MM.1S (cell line): ENCODE measurements at regions not wholly inside any gene's neighbourhood (a gene's known extent, or its start where the extent isn't known, plus 50 kb on each side); places are given as distances from the start of the nearest gene placed in this dataset.

ENCODE experiments used
- DNase-seq: peaks from one replicate; pipeline ENCODE4 v3.0.0-alpha.2; 2015
- H2AFZ ChIP-seq: fragments of 300-600 bp; sonication (generic); 2 replicates; pipeline ENCODE4 v1.6.0; 2016; ENCODE audit warnings: antibody characterized with exemption, low read length
- H3F3A ChIP-seq: fragments of 300-600 bp; sonication (generic); 2 replicates; pipeline ENCODE4 v1.6.1; 2016; ENCODE audit warnings: mild to moderate bottlenecking, antibody characterized with exemption, low read length, moderate library complexity, mixed read lengths; ENCODE audit not compliant: insufficient read depth
- H3K27ac ChIP-seq: fragments of 300-600 bp; sonication (generic); 2 replicates; pipeline ENCODE4 v1.5.1; 2016; ENCODE audit warnings: mild to moderate bottlenecking, low read length
- H3K27me3 ChIP-seq: fragments of 300-600 bp; sonication (generic); replicated peaks from 2 replicates; pipeline ENCODE4 v1.6.0; 2016; ENCODE audit warnings: low read length; ENCODE audit not compliant: insufficient read depth
- H3K36me3 ChIP-seq: fragments of 300-600 bp; sonication (generic); replicated peaks from 2 replicates; pipeline ENCODE4 v1.6.1; 2016; ENCODE audit warnings: mild to moderate bottlenecking, low read length, mixed read lengths; ENCODE audit not compliant: insufficient read depth
- H3K4me1 ChIP-seq: fragments of 300-600 bp; sonication (generic); 2 replicates; pipeline ENCODE4 v1.6.1; 2016; ENCODE audit warnings: low read length, mixed read lengths
- H3K4me2 ChIP-seq: fragments of 300-600 bp; sonication (generic); 2 replicates; pipeline ENCODE4 v1.6.0; 2016; ENCODE audit warnings: low read depth, low read length
- H3K4me3 ChIP-seq: fragments of 300-600 bp; sonication (generic); 2 replicates; pipeline ENCODE4 v1.5.1; 2016; ENCODE audit warnings: low read length, mixed read lengths
- H3K79me2 ChIP-seq: fragments of 300-600 bp; sonication (generic); 2 replicates; pipeline ENCODE4 v1.6.1; 2016; ENCODE audit warnings: mixed run types, low read length, mixed read lengths
- H3K9ac ChIP-seq: fragments of 300-600 bp; sonication (generic); 2 replicates; pipeline ENCODE4 v1.6.1; 2016; ENCODE audit warnings: low read length, mixed read lengths
- H3K9me2 ChIP-seq: fragments of 300-600 bp; sonication (generic); replicated peaks from 2 replicates; pipeline ENCODE4 v1.6.1; 2016; ENCODE audit warnings: mild to moderate bottlenecking, low read length, mixed read lengths; ENCODE audit not compliant: insufficient read depth
- H3K9me3 ChIP-seq: fragments of 300-600 bp; sonication (generic); replicated peaks from 2 replicates; pipeline ENCODE4 v1.6.1; 2016; ENCODE audit warnings: mild to moderate bottlenecking, low read length, mixed read lengths; ENCODE audit not compliant: insufficient read depth
- H4K20me1 ChIP-seq: fragments of 300-600 bp; sonication (generic); 2 replicates; pipeline ENCODE4 v1.6.1; 2016; ENCODE audit warnings: mild to moderate bottlenecking, low read length, moderate library complexity, mixed read lengths; ENCODE audit not compliant: insufficient read depth
- EZH2 ChIP-seq: fragments of 300-600 bp; sonication (generic); optimal IDR thresholded peaks from 2 replicates; pipeline ENCODE3; 2017; ENCODE audit warnings: low read depth, mild to moderate bottlenecking, antibody characterized with exemption, low read length, mixed read lengths
- EZH2phosphoT487 ChIP-seq: fragments of 300-600 bp; sonication (generic); IDR thresholded peaks from 2 replicates; pipeline ENCODE4 v1.6.1; 2018; ENCODE audit warnings: antibody characterized with exemption, low read length
- TF ChIP-seq, protein P1 (sequence below): fragments of 300-600 bp; sonication (generic); IDR thresholded peaks from 2 replicates; pipeline ENCODE4 v1.5.1; 2016; ENCODE audit warnings: antibody characterized with exemption, low read length, mixed read lengths

DNA sequence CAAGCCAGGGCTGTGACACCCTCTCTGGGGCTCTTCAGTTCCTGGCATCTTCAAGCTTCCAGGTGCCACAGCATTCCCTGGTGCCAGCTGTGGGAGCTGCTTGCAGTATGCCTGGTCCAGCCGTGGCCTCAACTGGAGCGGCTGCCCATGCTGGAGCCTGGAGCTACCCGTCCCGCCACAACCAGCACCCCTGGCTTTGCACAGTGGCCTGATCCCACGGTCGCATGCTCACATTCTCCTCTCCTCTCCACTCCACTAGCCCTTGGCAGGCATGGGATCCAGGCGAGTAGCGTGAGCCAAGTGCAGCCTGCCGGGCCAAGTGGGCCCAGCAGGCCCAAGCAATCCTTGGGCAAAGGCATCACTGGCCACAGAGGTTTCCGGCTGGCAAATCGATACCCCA lies 81.7 kb downstream of the PPP4R3C start:
- Histone ChIP-seq H3K4me2 (no peak overlapping the region), H3K27me3 (no peaks in the 10 kb centered on the region), H3K9me2 (no peaks in the 10 kb centered on the region), H3K9me3 (no peaks in the 10 kb centered on the region), H3K27ac (no peak overlapping the region), H2AFZ (no peak overlapping the region), H3K36me3 (no peaks in the 10 kb centered on the region), H3K4me1 (no peaks in the 10 kb centered on the region), H3K4me3 (no peak overlapping the region), H3F3A (no peaks in the 10 kb centered on the region), H3K9ac (no peak overlapping the region), H3K79me2 (no peaks in the 10 kb centered on the region), H4K20me1 (no peaks in the 10 kb centered on the region)
- no peak for DNase-seq
- TF ChIP-seq EZH2phosphoT487 = no peak
- TF ChIP-seq EZH2 = no peak
- TF ChIP-seq, protein P1, sequence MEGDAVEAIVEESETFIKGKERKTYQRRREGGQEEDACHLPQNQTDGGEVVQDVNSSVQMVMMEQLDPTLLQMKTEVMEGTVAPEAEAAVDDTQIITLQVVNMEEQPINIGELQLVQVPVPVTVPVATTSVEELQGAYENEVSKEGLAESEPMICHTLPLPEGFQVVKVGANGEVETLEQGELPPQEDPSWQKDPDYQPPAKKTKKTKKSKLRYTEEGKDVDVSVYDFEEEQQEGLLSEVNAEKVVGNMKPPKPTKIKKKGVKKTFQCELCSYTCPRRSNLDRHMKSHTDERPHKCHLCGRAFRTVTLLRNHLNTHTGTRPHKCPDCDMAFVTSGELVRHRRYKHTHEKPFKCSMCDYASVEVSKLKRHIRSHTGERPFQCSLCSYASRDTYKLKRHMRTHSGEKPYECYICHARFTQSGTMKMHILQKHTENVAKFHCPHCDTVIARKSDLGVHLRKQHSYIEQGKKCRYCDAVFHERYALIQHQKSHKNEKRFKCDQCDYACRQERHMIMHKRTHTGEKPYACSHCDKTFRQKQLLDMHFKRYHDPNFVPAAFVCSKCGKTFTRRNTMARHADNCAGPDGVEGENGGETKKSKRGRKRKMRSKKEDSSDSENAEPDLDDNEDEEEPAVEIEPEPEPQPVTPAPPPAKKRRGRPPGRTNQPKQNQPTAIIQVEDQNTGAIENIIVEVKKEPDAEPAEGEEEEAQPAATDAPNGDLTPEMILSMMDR = no peak

DNA sequence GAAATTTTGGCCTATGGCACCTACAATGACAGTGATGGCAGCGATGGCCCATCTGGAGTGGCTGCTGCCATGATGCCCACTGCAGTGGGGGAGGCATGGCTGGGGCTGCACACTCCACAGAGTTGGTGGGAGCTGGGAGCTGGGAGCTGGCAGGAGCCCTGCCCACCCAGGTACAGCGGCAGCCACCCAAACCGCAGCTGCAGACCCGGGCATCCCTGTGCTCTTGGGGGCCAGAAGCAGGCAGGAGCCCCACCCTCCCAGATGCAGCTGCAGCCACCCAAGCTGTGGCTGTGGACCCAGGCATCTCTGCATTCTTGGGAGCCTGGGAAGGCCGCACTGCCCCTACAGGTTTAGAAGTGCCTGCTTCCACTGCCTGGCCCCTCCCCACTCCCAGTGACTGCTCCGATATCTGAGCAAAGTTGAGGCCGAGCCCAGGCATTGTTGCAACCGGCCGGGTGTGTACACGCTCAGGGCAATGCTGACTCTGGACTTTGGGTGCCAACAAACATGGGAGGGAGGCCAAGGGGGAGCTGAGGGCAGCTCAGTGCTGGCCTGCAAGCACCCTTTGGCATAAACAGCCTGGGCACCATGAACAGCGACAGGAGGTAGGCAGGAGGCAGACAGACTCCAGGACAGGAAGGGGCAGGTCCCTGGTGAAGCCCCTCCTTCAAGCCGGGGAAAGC lies 82.8 kb downstream of the PPP4R3C start:
- no peaks in the 10 kb centered on the region for H3K9me3 ChIP-seq
- no peaks in the 10 kb centered on the region for H4K20me1 ChIP-seq
- no peaks in the 10 kb centered on the region for H3K27me3 ChIP-seq
- H3K9me2 ChIP-seq = no peaks in the 10 kb centered on the region
- TF ChIP-seq EZH2 = no peak
- TF ChIP-seq, protein P1 = no peak
- no peak for TF ChIP-seq EZH2phosphoT487
- H3K36me3 ChIP-seq = no peaks in the 10 kb centered on the region
- H3K9ac ChIP-seq = no peak overlapping the region
- H3K27ac ChIP-seq = no peak overlapping the region
- H3K4me1 ChIP-seq = no peaks in the 10 kb centered on the region
- no peaks in the 10 kb centered on the region for H3K79me2 ChIP-seq
- no peak for DNase-seq
- no peak overlapping the region for H2AFZ ChIP-seq
- H3F3A ChIP-seq = no peaks in the 10 kb centered on the region
- no peak overlapping the region for H3K4me2 ChIP-seq
- no peak overlapping the region for H3K4me3 ChIP-seq

DNA sequence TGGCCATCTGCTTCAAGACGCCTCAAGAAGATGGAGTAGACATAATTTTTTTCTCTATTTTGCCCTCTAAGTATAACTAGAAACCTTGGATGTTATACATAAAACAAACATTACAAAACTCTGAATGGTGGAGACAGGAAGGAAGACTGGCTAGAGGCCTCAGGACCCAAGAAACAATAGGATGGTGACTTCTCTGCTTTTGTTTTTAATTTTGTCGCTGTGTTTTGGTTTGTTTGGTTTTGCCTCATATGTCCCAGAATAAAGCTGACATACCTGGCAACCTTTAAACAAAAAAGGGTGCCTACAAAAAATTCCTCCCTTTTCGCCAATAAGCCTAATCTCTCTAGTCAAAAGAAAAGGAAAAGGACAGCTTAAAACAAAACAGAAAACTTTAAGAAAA lies 109.1 kb downstream of the PPP4R3C start:
- Histone ChIP-seq H3K9me2 (no peaks in the 10 kb centered on the region), H4K20me1 (no peaks in the 10 kb centered on the region), H3K9me3 (no peaks in the 10 kb centered on the region), H3K79me2 (no peaks in the 10 kb centered on the region), H3K4me1 (no peaks in the 10 kb centered on the region), H3F3A (no peaks in the 10 kb centered on the region), H3K9ac (no peak overlapping the region), H3K36me3 (no peaks in the 10 kb centered on the region), H2AFZ (no peak overlapping the region), H3K27ac (no peak overlapping the region), H3K4me3 (no peak overlapping the region), H3K4me2 (no peak overlapping the region), H3K27me3 (no peaks in the 10 kb centered on the region)
- no peak for TF ChIP-seq EZH2phosphoT487
- no peak for TF ChIP-seq EZH2
- TF ChIP-seq, protein P1 = no peak
- no peak for DNase-seq
